ENCODE measurements at regions not wholly inside any gene's neighbourhood (a gene's known extent, or its start where the extent isn't known, plus 50 kb on each side); places are given as distances from the start of the nearest gene placed in this dataset.

- no peak for ATAC-seq
- TF ChIP-seq POU6F1 (CRISPR knock-in tag; IDR thresholded peaks at IDR 0.05; ENCODE audit: borderline replicate concordance, low read depth) (no peak), ZNF565 (CRISPR knock-in tag; conservative IDR thresholded peaks at IDR 0.05; ENCODE audit: low read depth) (no peak), ZC3H10 (CRISPR knock-in tag; IDR thresholded peaks at IDR 0.05) (no peak), CREB5 (CRISPR knock-in tag; IDR thresholded peaks at IDR 0.05; ENCODE audit: low read depth) (no peak), ESRRG (CRISPR knock-in tag; IDR thresholded peaks at IDR 0.05) (no peak), RARB (CRISPR knock-in tag; IDR thresholded peaks at IDR 0.05) (no peak), TOX (CRISPR knock-in tag; IDR thresholded peaks at IDR 0.05; ENCODE audit: borderline replicate concordance) (no peak), OSR1 (CRISPR knock-in tag; IDR thresholded peaks at IDR 0.05) (no peak), TCF4 (CRISPR knock-in tag; IDR thresholded peaks at IDR 0.05; ENCODE audit: borderline replicate concordance) (no peak), BACH2 (CRISPR knock-in tag; IDR thresholded peaks at IDR 0.05; ENCODE audit: borderline replicate concordance) (no peak), SNAI2 (CRISPR knock-in tag; IDR thresholded peaks at IDR 0.05) (no peak), ZNF8 (CRISPR knock-in tag; IDR thresholded peaks at IDR 0.05) (no peak), ZNF70 (CRISPR knock-in tag; IDR thresholded peaks at IDR 0.05) (no peak), ZFP30 (CRISPR knock-in tag; IDR thresholded peaks at IDR 0.05) (no peak), GLIS3 (CRISPR knock-in tag; IDR thresholded peaks at IDR 0.05) (no peak), PATZ1 (CRISPR knock-in tag; IDR thresholded peaks at IDR 0.05; ENCODE audit: borderline replicate concordance) (no peak), ZFP3 (CRISPR knock-in tag; IDR thresholded peaks at IDR 0.05) (no peak), CSDC2 (CRISPR knock-in tag; IDR thresholded peaks at IDR 0.05) (no peak), TSHZ2 (CRISPR knock-in tag; IDR thresholded peaks at IDR 0.05) (no peak)
Observed at GRCh38 chr2:58502931-58503330, 261.8 kb upstream of the FANCL start.

GRCh38 chr2:58501371-58502160 lies 260.4 kb upstream of the FANCL start:
- ATAC-seq: no peak
- TF ChIP-seq TSHZ2 (CRISPR knock-in tag; IDR thresholded peaks at IDR 0.05): no peak
- TF ChIP-seq GLIS3 (CRISPR knock-in tag; IDR thresholded peaks at IDR 0.05): no peak
- no peak for TF ChIP-seq ZFP3 (CRISPR knock-in tag; IDR thresholded peaks at IDR 0.05)
- TF ChIP-seq ARNTL (CRISPR knock-in tag; IDR thresholded peaks at IDR 0.05; ENCODE audit: borderline replicate concordance, low read depth): no peak
- TF ChIP-seq ISL1 (CRISPR knock-in tag; IDR thresholded peaks at IDR 0.05): no peak
- no peak for TF ChIP-seq RARB (CRISPR knock-in tag; IDR thresholded peaks at IDR 0.05)
- no peak for TF ChIP-seq TCF4 (CRISPR knock-in tag; IDR thresholded peaks at IDR 0.05; ENCODE audit: borderline replicate concordance)
- no peak for TF ChIP-seq BACH2 (CRISPR knock-in tag; IDR thresholded peaks at IDR 0.05; ENCODE audit: borderline replicate concordance)
- TF ChIP-seq ZNF8 (CRISPR knock-in tag; IDR thresholded peaks at IDR 0.05): no peak
- TF ChIP-seq OSR1 (CRISPR knock-in tag; IDR thresholded peaks at IDR 0.05): no peak
- TF ChIP-seq CSDC2 (CRISPR knock-in tag; IDR thresholded peaks at IDR 0.05): no peak
- no peak for TF ChIP-seq CREB5 (CRISPR knock-in tag; IDR thresholded peaks at IDR 0.05; ENCODE audit: low read depth)
- no peak for TF ChIP-seq ZFP30 (CRISPR knock-in tag; IDR thresholded peaks at IDR 0.05)
- no peak for TF ChIP-seq TOX (CRISPR knock-in tag; IDR thresholded peaks at IDR 0.05; ENCODE audit: borderline replicate concordance)
- no peak for TF ChIP-seq POU6F1 (CRISPR knock-in tag; IDR thresholded peaks at IDR 0.05; ENCODE audit: borderline replicate concordance, low read depth)
- no peak for TF ChIP-seq PATZ1 (CRISPR knock-in tag; IDR thresholded peaks at IDR 0.05; ENCODE audit: borderline replicate concordance)
